ENCODE measurements at regions not wholly inside any gene's neighbourhood (a gene's known extent, or its start where the extent isn't known, plus 50 kb on each side); places are given as distances from the start of the nearest gene placed in this dataset.
"Not testable (repeated sequence)": the region's sequence is repeated elsewhere in the genome, so short reads cannot be mapped to it uniquely, and the experiment has no call there.

DNA sequence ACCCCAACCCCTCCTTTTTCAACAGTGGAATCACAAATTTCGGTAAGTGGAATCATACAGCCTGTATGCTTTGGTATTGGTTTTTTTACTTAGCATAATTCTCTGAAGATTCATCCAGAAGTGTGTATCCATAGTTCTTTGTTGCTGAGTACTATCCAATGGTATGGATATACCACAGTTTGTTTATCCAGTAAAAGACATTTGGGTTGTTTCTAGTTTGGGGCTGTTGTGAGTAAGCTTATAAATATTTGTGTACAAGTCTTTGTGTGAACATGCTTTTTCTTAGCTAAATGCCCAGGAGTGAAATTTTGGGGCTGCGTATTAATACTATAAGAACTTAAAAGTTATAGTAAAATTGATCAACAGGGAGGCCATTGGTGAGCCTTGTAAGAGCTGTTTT lies 57.5 kb upstream of the GC start:
- DNase-seq (ENCODE audit: low spot score): no peak

DNA sequence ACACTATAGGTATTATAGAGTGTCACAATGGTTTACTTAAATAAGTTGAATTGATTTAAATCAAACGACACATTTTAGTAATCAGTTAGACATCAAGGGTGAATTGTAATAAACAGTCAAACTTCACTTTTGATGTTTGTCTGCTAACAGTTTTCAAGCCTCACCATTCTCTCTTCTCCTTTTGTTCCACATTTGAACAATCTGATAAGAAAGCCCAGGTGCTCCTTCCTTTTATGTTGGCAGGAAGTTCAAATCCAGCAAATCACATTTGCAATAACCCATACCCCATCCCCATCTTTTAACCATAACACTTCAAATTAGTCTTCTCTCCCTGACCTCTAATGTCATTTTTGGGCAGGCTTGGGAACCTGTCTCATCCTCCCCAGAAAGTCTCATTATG lies 63.4 kb upstream of the GC start:
- no peak for DNase-seq (ENCODE audit: low spot score)

- no peak for DNase-seq (ENCODE audit: low spot score)
These were observed 72.1 kb upstream of the GC start for GRCh38 chr4:71855944-71856343.

GRCh38 chr4:71857713-71858451 lies 74.0 kb upstream of the GC start:
- no peak for DNase-seq (ENCODE audit: low spot score)

- no peak for DNase-seq (ENCODE audit: low spot score)
These were observed 76.8 kb upstream of the GC start for GRCh38 chr4:71860643-71861042.

GRCh38 chr4:71862315-71862714 lies 78.4 kb upstream of the GC start:
- no peak for DNase-seq (ENCODE audit: low spot score)

DNA sequence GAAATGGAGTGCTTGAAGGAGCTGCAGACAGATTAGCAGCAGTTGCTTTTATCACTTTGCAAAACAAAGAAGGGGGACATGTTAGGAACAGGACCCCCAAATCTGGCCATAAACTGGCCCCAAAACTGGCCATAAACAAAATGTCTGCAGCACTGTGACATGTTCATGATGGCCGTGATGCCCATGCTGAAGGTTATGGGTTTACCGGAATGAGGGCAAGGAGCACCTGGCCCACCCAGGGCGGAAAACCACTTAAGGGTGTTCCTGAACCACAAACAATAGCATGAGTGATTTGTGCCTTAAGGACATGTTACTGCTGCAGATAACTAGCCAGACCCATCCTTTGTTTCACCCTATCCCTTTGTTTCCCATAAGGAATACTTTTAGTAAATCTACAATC lies 79.6 kb upstream of the GC start:
- DNase-seq (ENCODE audit: low spot score): no peak

DNA sequence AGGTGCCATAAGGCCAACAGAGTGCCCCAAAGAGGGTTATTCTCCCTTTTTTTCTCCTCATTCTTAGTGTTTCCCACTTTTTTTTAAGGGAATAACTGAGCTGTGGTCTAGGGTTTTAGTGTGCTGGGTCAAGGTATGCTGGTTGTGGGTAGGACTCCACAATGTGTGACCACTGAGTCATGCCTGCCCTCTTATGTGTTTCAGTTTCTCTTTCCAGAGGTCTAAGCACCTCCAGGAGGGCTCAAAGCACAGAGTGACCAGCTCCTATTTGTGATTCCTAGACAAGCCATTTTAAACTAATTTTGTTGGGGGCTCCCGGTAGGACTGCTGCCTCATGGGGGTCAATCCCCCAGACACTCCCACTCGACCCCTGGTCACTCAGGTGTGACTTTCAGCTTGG lies 80.5 kb upstream of the GC start:
- no peak for DNase-seq (ENCODE audit: low spot score)

DNA sequence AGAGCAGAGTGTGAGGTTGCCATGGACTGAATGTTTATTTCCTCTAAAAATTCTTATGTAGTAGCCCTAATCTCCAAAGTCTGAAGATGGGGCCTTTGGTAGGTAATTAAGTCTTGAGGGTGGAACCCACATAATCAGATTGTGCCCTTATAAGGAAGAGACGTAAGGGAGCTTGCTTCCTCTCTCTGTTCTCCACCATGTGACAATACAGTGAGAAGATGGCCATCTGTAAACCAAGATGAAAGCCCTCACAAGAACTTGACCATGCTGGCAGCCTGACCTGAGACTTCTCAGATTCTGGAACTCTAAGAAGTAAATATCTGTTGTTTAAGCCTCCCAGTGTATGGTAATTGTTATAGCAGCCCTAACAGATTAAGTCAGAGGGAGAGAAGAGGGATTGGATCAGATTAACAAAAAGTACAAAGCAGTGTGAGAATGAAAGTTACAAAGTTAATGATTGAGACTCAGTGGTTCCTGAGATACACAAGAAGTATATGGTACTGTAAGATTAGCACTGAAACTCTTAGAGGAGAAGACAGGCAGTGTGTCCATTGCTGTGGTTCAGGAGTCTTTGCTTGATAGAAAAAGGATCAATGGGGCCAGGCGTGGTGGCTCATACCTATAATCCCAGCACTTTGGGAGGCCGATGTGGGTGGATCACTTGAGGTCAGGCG lies 82.5 kb upstream of the GC start:
- no peak for DNase-seq (ENCODE audit: low spot score)

GRCh38 chr4:71867598-71867997 lies 83.7 kb upstream of the GC start:
- no peak for DNase-seq (ENCODE audit: low spot score)

DNA sequence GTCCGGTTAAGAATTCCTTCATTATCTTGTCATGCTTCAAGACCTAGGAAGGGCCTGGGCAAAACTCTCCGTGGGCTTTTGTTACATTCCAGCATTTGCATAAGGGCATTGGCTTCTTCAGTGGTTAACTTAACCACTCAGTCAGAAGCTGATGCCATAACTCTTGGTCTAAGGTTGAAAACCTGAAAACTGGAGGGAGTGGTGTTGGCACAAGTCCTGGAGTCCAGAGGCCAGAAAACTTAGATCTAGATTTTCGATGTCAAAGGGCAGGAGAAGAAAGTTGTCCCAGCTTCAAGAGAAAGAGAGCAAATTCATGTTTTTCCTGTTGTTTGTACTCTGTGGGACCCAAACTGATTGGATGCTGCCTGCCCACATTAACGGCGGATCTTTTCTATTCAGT lies 86.6 kb upstream of the GC start:
- no peak for DNase-seq (ENCODE audit: low spot score)

GRCh38 chr4:71872221-71872620 lies 88.3 kb upstream of the GC start:
- DNase-seq (ENCODE audit: low spot score): no peak

DNA sequence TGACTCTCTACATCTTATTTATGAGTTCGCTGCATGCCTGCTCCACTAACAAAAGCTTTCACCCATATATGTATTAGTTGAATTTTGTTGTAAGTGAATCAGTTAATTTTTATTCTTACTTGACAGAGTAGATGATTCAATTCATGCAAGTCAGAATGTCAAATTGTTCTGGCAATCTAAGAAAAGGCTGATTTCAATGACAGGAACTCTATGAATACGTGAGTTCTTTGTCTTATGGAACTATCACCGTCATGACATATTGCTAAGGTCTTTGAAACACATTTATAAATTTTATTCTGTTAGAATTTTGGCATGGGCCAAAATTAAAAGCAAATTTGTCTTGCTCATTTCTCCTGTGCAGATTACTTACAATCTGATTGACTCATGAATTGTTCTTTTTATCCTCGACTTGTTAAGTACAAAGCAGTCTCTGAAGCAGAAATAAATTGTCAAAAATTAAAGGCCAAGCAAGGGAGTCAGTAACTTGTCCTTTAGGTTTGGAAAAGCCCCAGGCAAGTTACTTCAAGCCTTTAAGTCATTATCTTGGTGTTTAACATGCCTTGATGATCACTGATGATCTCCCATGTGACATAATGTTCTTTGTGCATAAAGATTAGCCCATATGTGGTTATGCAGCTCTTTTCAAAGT lies 89.0 kb upstream of the GC start:
- DNase-seq (ENCODE audit: low spot score): no peak

DNA sequence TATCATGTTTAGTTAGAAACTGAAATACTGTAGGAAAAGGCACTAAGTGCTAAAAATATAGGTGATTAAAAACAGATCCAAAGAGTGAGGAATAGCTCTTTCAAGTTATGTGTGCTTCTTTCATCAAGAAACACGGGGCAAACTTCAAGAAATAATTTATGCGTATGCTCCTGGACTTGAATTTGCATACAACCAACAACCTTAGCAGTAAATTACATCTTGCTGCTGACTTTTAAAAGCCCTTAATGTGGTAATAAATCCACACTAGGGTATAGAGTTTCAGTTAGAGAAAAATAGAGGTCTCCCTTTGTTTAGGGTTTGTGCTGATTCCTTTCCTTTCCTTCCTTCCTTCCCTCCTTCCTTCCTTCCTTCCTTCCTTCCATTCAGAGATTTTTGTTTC lies 94.5 kb upstream of the GC start:
- no peak for DNase-seq (ENCODE audit: low spot score)

DNA sequence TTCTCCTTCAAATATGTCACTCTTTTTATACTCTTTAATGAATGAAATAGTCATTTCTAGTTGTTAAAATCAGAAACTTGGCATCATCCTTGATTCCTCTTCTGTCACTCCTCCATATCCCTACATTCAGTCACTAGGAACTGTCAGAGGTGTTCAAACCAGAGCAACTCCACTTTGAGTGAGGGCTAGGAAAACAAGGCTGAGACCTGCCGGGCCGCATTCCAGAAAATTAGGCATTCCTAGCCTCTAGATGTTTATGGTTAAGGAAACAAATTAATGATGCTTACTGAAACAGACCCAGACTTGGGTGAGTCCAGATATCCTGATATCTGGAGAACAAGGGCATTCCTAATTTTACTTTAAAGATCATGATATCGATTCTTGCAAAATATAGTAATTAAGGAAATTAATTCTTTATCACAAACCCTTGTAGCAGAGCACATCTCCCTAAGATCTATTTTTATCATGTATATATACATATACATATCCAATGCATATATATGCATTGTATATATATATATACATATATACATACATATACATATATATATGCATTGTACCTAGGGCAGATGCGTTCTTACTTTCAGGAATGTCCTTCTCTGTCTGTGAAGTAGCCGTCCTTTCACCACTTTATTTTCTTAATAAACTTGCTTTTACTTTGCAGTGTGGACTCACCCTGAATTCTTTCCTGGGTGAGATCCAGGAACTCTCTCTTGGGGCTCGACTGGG lies 98.4 kb upstream of the GC start:
- DNase-seq (ENCODE audit: low spot score): no peak

GRCh38 chr4:71900366-71900765 lies 116.5 kb upstream of the GC start:
- not testable (repeated sequence) for DNase-seq (ENCODE audit: low spot score)

DNA sequence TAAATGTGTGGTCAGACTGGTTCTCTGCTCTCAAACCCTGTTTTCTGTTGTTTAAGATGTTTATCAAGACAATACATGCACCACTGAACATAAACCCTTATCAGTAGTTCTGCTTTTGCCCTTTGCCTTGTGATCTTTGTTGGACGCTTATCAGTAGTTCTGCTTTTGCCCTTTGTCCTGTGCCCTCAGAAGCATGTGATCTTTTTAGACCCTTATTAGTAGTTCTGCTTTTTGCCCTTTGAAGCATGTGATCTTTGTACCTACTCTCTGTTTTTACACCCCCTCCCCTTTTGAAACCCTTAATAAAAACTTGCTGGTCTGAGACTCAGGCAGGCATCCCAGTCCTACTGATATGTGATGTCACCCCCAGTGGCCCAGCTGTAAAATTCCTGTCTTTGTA lies 121.7 kb upstream of the GC start:
- DNase-seq (ENCODE audit: low spot score): not testable (repeated sequence)

DNA sequence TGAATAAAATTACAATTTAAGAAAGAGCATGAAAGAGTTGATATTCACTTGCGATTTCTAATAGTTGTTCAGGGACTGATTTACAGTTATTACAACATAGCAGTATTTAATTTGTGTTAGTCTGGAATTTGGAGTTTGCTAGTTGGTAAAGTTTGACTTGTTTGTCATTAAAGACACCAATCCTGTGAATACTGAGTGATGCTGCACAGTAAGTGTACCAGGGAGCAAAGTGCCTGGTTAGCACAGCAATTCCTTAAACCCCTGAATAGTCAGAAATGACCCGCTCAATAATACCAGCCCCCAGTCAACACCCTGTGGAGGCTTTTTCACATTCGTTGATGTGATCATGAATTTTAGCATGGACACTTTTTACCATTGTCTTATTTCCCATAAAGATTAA lies 122.2 kb upstream of the GC start:
- no peak for DNase-seq (ENCODE audit: low spot score)

- DNase-seq (ENCODE audit: low spot score): no peak
These were observed 123.2 kb upstream of the GC start for GRCh38 chr4:71907071-71907470.

GRCh38 chr4:71907782-71908181 lies 123.9 kb upstream of the GC start:
- DNase-seq (ENCODE audit: low spot score): no peak

GRCh38 chr4:71913275-71913674 lies 118.5 kb upstream of the NPFFR2 start:
- DNase-seq (ENCODE audit: low spot score): no peak

GRCh38 chr4:71923070-71923469 lies 108.7 kb upstream of the NPFFR2 start:
- no peak for DNase-seq (ENCODE audit: low spot score)

DNA sequence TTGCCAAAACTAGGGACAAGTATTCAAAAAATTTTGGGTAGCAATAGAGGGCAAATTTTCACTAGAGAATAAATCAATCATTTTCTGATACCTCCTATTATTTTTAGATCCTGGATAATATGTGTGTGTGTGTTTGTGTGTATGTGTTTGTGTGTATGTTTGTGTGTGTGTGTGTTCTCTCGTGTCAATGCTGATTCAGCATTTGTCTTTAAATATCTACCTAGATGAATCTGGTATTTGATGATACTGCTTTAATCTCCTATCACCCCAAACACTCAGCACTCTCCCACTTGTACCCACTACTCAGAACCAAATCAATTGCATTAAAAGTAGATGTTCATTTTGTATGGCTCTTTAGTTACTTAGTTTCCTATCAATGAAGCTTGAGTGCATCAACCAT lies 101.3 kb upstream of the NPFFR2 start:
- no peak for DNase-seq (ENCODE audit: low spot score)
